Keratinocyte (primary cell): ENCODE measurements at regions not wholly inside any gene's neighbourhood (a gene's known extent, or its start where the extent isn't known, plus 50 kb on each side); places are given as distances from the start of the nearest gene placed in this dataset.

Experiments
- CTCF ChIP-seq, 3 experiments: IDR thresholded peaks in 1 of 3; conservative IDR thresholded peaks in 1 of 3; optimal IDR thresholded peaks in 1 of 3; 2 replicates in 2 of 3; 3 replicates in 1 of 3; pipeline versions ENCODE3 to v1.5.1; 2011; ENCODE audit warnings: low read length in 3 of 3, mild to moderate bottlenecking in 3 of 3, moderate library complexity in 2 of 3, control low read depth in 1 of 3, inconsistent platforms in 1 of 3; ENCODE audit not compliant: insufficient read depth in 2 of 3; ENCODE audit errors: extremely low read depth in 1 of 3
- EZH2 ChIP-seq: IDR thresholded peaks from one replicate; pipeline ENCODE4 v1.6.1; 2012; ENCODE audit warnings: inconsistent platforms, mild to moderate bottlenecking, low read length, moderate library complexity

GRCh38 chr13:82934000-82934399 lies 948.3 kb downstream of the SLITRK1 start:
- TF ChIP-seq CTCF (optimal IDR thresholded peaks at IDR 0.05 in 1 of 3, IDR thresholded peaks at IDR 0.05 in 1 of 3, conservative IDR thresholded peaks at IDR 0.05 in 1 of 3; ENCODE audit: extremely low read depth in 1 of 3, insufficient read depth in 2 of 3, low read length in 3 of 3) (no peak), EZH2 (no peak)
